Stimulated activated CD8-positive, alpha-beta memory T cell treated with anti-CD3 and anti-CD28 coated beads, Interleukin-15, amount 100 ng/mL, for 1 hour (primary cell): ENCODE measurements at regions not wholly inside any gene's neighbourhood (a gene's known extent, or its start where the extent isn't known, plus 50 kb on each side); places are given as distances from the start of the nearest gene placed in this dataset.

Source experiments
- DNase-seq: peaks from one replicate; pipeline ENCODE4 v3.0.0-alpha.2; 2020; ENCODE audit warnings: low read depth

- no peak for DNase-seq
Measured at GRCh38 chr12:116402163-116402939, 124.9 kb upstream of the MED13L start.

DNA sequence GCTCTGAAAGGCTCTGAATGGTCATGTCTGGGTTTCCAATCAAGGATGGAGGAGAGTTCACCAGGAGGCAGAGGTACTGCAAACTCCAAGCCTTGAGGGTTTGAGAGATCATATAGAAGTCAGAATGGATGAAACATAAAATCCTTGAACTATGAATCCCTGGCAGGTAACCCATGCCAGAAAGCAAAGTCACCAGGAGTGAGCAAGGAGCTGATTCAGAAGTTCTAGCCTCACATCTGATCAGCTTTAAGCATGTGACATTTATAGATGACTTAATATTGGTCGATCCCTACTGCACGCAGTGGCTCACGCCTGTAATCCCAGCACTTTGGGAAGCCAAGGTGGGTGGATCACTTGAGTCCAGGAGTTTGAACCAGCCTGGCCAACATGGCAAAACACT, 126.1 kb upstream of the MED13L start:
- DNase-seq: no peak

DNA sequence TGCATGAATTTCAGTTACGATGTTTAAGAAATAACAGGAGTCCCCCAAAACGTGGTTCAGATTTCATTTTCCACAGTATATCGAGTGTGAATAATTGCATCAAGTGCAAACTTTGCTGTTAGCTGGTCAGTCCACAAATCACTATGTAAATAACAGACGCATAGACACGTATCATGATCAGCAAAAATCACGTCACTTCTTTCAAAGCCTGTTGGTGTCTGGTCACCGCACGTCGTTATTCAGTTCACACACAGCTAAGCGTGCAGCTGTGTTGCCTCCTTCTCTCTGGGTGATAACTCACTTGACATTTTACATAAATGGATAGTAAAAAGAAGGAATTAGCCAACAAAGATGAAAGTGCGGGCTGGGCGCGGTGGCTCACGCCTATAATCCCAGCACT, 126.8 kb upstream of the MED13L start:
- DNase-seq: no peak

DNA sequence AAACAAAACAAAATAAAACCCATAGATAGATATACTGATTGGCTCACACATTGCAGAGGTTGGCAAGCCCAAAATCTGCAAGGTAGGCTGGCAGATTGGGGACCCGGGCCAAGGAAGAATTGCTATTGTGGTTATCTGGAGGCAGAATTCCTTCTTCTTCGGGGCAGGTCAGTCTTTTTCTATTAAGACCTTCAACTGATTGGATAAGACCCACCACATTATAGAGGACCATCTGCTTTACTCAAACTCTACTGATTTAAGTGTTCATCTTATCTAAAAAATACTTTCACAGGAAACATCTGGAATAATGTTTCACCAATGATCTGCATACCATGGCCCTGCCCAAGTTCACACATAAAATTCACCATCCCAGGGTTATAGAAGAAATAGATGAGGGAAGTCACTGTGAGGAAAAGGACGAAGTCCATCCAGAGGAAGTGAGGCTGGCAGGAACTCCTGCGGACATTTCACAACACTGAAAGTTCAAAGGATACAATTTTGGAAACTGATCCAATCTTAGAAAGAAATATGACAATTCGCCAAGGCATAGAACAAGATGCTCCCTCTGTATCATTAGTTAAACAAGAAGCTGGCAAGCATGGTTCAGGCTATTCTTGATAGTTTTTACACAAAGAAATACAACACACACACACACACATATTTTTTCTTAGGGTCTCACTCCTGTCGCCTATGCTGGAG, 127.6 kb upstream of the MED13L start:
- no peak for DNase-seq

GRCh38 chr12:116406529-116406928, 129.0 kb upstream of the MED13L start:
- no peak for DNase-seq

DNA sequence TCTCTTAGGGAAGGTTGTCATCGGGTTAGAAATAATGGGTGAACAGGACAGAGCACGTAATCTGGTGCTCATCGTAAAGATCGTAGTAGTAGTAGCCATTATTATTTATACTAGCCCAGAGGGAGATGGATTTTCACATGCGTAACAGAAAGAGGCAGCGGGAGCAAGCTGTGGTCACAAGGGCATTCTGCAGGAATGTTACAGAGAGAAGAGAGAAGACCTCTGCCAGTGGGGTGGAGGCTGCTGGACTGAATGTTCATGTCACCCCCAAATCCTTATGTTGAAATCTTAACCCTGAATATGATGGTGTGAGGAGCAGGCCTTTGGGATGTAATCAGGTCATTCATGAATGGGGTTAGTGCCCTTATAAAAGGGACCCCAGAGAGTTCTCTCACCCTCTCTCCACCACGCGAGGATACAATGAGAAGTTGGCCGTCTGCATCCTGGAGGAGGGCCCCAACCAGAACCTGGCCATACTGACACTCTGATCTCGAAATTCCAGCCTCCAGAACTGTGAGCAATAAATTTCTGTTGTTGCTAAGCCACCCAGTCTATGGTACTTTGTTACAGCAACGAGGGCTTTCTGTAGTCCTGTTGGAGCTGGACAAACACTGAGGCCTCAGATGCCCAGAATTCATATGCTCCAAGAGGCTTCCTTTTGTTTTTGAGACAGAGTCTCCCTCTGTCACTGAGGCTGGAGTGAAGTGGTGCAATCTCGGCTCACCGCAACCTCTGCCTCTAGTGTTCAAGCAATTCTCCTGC, 131.2 kb upstream of the MED13L start:
- no peak for DNase-seq

DNA sequence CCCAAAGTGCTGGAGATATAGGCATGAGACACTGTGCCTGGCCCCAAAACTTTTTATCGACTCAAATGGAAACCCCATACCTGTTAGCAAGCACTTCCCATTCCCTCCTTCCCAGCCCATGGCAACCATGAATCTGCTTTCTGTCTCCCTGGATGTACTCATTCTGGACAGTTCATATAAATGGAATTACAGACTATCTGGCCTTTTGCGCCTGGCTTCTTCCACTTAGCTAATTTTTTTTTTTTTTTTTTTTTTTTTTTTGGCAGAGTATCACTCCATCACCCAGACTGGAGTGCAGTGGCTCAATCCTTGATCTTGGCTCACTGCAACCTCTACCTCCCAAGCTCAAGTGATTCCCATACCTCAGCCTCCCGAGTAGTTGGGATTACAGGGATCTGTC, 134.5 kb upstream of the MED13L start:
- no peak for DNase-seq

DNA sequence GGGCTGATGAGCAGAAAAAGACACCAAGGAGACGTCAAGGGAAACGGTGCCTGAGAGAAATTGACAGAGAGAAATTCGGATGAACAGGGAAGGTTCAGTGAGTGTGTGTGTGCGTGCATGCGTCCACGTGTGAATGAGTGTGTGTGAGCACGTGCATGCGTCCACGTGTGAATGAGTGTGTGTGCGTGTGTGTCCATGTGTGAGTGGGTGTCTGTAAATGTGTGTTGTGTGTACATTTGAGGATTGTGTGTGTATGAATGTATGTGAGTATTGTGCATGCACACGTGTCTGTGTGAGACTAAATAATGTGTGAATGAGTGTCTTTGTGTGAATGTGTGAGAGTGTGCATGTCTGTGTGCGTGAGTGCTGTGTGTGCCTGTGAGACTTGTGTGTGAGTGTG, 137.4 kb upstream of the MED13L start:
- DNase-seq: no peak

GRCh38 chr12:116415408-116416108, 138.1 kb upstream of the MED13L start:
- no peak for DNase-seq

GRCh38 chr12:116416166-116416565, 138.7 kb upstream of the MED13L start:
- no peak for DNase-seq

DNA sequence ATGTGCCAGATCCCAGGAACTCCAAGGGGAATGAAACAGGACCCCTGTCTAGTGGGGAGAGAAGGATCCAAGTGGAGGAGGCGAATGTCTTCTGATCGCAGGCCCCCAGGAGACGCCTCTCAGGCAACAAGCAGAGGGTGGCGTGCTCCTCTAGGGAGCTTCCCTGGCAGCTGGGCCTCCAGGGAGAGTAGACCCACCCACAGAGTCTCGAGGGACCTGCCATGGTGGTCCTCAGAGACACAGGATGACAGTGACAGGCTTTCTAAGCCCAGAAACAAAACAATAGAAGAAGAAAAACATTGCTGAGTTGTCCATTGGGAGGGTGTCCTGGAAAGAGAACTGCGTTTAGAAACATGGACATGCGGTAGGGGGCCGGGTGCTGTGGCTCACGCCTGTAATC, 140.6 kb upstream of the MAP1LC3B2 start:
- no peak for DNase-seq

DNA sequence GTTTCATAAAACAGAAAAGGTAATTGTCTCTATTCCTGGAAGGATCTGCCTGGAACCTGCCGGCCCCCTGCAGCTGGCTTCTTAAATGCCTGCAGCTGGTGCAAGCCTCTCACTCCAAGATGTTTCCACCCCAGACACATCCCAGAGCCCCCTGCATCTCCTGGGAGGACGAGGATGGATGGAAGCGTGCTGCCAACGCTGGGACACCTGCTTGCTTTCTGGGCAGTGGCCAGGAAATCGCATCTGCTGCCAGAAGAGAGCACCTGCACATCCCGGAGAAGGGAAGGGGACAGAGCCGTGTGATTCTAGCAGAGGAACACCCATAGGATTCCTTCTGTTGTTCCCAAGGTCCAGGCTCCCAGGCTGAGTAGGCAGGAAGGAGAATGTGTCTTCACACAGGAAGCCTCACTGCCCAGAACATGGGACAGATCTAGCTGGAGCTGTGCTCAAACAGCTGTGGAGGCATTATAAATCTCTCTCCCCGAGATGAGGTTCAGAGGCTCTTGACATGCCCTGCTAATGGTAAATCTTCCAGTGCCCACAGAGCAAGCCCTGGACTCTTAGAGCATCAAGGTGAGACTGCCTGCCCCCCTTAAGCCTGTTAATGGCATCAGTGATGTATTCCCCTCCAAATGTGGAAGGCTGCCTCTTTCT, 138.8 kb upstream of the MAP1LC3B2 start:
- no peak for DNase-seq

- no peak for DNase-seq
Measured at GRCh38 chr12:116421785-116422538, 137.2 kb upstream of the MAP1LC3B2 start.

DNA sequence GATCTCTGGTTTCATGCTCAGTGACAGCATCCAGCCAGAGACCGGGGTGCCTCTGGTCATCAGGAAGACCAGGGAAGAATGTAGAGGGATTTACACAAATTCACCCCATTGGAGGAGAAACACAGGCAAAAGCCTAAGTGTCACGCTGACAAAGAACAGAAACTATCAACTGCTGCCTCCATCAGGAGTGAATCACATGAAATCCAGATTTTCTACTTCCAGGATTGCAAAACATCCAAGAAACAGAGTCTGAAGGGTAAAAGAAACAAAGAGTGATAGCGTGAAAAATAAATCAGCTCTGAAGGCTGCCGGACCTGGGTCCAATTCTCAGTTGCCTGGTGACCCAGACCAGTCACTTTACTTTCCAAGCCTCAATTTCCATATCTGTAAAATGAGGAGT, 136.1 kb upstream of the MAP1LC3B2 start:
- no peak for DNase-seq

DNA sequence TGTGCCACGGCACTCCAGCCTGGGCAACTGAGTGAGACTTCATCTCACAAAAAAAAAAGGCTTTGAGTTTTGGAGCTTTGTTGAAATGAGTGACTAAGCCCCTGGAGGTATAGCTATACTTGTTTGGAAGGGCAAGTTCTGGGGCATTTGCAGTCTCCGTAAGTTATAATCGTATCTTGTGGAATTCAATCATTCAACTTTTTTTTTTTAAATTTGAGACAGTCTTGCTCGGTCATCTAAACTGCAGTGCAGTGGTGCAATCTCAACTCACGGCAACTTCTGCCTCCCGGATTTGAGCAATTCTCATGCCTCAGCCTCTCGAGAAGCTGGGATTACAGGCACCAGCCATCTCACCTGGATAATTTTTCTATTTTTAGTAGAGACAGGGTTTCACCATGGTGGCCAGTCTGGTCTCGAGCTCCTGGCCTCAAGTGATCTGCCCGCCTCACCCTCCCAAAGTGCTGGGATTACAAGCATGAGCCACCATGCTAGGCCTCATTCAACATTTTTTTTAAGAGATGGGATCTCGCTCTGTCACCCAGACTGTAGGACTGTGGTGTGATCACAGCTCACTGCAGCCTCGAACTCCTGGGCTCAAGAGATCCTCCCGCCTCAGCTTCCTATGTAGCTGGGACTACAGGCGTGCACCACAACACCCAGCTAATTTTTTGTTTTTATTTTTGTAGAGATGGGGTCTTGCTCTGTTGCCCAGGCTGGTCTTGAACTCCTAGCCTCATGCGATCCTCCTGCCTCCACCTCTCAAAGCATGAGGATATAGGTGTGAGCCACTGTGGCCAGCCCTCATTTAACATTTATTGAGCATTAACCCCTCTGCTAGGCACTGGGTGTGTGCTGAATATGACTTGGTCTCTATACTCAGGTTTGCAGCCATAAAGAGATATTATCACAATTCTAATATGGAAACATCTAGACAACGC, 133.7 kb upstream of the MAP1LC3B2 start:
- no peak for DNase-seq

DNA sequence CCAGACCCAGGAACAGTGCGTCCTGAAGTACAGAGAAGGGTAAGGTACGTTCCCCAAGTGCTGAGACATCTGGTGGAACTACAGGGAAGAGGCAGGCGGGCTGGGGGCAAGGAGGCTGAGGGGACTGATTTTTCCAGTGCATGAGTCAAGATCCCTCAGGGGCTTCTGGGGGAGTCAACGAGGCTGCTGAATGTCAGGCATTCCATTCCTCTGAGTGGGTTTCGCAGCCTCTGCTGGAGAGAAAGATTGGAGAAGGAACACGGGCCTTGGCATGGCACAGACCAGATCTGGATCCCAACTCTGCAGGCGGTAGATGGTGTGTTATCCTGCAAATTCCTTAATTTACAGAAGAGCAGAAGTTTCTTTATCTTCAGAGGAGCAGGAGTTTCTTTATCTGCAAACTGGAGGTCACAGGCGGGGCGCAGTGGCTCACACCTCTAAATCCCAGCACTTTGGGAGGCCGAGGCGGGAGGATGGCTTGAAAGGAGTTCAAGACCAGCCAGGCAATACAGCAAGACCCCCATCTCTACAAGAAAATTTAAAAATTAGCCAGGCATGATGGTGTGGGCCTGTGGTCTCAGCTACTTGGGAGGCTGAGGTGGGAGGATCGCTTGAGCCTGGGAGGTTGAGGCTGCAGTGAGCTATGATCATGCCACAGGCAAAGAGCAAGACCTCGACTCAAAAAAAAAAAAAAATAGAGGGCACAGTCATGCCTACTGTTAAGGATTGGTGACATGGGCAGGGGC, 132.6 kb upstream of the MAP1LC3B2 start:
- no peak for DNase-seq

GRCh38 chr12:116427200-116427930, 131.8 kb upstream of the MAP1LC3B2 start:
- DNase-seq: no peak

GRCh38 chr12:116429826-116430360, 129.3 kb upstream of the MAP1LC3B2 start:
- DNase-seq: no peak
